ENCODE measurements at regions not wholly inside any gene's neighbourhood (a gene's known extent, or its start where the extent isn't known, plus 50 kb on each side); places are given as distances from the start of the nearest gene placed in this dataset.

DNA sequence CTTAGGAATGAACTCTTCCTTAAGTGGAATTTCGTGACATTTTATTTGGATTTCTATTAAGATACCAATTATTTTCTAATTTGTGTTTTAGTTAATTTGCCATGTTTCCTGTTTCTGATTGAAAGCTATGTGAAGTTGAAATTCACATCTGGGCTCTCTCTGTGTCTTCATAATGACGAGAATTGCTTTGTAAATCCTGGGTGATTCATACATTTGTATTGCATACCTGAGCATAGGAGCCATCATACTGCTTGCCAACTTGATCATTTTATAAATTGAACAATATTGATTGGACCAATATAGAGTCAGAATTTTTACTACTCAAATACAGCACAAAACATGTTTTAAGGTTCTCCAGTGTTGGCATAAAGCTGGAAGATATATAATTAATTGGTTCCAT lies 817.9 kb downstream of the BRINP3 start:
- Histone ChIP-seq H3K4me3 (no peak overlapping the region), H3K27ac (ENCODE audit: low read depth) (no peak overlapping the region), H2AFZ (no peak overlapping the region), H3K36me3 (ENCODE audit: insufficient read depth) (no peaks in the 10 kb centered on the region), H3K4me2 (no peak overlapping the region), H3K79me2 (replicated peaks; ENCODE audit: insufficient read depth) (no peaks in the 10 kb centered on the region), H3K27me3 (ENCODE audit: insufficient read depth) (no peaks in the 10 kb centered on the region), H4K20me1 (replicated peaks; ENCODE audit: insufficient read depth) (no peaks in the 10 kb centered on the region), H3F3A (replicated peaks; ENCODE audit: low read depth) (no peaks in the 10 kb centered on the region), H3K4me1 (ENCODE audit: insufficient read depth) (no peaks in the 10 kb centered on the region), H3K9me2 (ENCODE audit: insufficient read depth) (no peaks in the 10 kb centered on the region)
- no peak overlapping the region for H3K27ac Mint-ChIP-seq
- ATAC-seq (no peak), DNase-seq (ENCODE audit: low spot score) (no peak)
- no peaks in the 10 kb centered on the region for H3K36me3 Mint-ChIP-seq (ENCODE audit: low read depth)
- H3K4me1 Mint-ChIP-seq = no peaks in the 10 kb centered on the region
- H3K9me3 Mint-ChIP-seq = no peaks in the 10 kb centered on the region
- no peak overlapping the region for H3K4me3 Mint-ChIP-seq
- no peaks in the 10 kb centered on the region for H3K27me3 Mint-ChIP-seq (ENCODE audit: insufficient read depth, low read depth, poor library complexity)
- TF ChIP-seq, protein P1, sequence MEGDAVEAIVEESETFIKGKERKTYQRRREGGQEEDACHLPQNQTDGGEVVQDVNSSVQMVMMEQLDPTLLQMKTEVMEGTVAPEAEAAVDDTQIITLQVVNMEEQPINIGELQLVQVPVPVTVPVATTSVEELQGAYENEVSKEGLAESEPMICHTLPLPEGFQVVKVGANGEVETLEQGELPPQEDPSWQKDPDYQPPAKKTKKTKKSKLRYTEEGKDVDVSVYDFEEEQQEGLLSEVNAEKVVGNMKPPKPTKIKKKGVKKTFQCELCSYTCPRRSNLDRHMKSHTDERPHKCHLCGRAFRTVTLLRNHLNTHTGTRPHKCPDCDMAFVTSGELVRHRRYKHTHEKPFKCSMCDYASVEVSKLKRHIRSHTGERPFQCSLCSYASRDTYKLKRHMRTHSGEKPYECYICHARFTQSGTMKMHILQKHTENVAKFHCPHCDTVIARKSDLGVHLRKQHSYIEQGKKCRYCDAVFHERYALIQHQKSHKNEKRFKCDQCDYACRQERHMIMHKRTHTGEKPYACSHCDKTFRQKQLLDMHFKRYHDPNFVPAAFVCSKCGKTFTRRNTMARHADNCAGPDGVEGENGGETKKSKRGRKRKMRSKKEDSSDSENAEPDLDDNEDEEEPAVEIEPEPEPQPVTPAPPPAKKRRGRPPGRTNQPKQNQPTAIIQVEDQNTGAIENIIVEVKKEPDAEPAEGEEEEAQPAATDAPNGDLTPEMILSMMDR (conservative IDR thresholded peaks at IDR 0.05; ENCODE audit: low read depth in 2 of 2) = no peak
- TF ChIP-seq, protein P2, sequence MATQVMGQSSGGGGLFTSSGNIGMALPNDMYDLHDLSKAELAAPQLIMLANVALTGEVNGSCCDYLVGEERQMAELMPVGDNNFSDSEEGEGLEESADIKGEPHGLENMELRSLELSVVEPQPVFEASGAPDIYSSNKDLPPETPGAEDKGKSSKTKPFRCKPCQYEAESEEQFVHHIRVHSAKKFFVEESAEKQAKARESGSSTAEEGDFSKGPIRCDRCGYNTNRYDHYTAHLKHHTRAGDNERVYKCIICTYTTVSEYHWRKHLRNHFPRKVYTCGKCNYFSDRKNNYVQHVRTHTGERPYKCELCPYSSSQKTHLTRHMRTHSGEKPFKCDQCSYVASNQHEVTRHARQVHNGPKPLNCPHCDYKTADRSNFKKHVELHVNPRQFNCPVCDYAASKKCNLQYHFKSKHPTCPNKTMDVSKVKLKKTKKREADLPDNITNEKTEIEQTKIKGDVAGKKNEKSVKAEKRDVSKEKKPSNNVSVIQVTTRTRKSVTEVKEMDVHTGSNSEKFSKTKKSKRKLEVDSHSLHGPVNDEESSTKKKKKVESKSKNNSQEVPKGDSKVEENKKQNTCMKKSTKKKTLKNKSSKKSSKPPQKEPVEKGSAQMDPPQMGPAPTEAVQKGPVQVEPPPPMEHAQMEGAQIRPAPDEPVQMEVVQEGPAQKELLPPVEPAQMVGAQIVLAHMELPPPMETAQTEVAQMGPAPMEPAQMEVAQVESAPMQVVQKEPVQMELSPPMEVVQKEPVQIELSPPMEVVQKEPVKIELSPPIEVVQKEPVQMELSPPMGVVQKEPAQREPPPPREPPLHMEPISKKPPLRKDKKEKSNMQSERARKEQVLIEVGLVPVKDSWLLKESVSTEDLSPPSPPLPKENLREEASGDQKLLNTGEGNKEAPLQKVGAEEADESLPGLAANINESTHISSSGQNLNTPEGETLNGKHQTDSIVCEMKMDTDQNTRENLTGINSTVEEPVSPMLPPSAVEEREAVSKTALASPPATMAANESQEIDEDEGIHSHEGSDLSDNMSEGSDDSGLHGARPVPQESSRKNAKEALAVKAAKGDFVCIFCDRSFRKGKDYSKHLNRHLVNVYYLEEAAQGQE (IDR thresholded peaks at IDR 0.05; ENCODE audit: unreplicated experiment) = no peak
- no peak for TF ChIP-seq ZNF114 (CRISPR knock-in tag; IDR thresholded peaks at IDR 0.05)
- TF ChIP-seq JUNB (IDR thresholded peaks at IDR 0.05; ENCODE audit: unreplicated experiment) = no peak
- no peak for TF ChIP-seq NANOG (IDR thresholded peaks at IDR 0.05; ENCODE audit: borderline replicate concordance)
- no peak for TF ChIP-seq CREB1 (CRISPR knock-in tag; IDR thresholded peaks at IDR 0.05; ENCODE audit: low read depth)
- TF ChIP-seq, protein P3, sequence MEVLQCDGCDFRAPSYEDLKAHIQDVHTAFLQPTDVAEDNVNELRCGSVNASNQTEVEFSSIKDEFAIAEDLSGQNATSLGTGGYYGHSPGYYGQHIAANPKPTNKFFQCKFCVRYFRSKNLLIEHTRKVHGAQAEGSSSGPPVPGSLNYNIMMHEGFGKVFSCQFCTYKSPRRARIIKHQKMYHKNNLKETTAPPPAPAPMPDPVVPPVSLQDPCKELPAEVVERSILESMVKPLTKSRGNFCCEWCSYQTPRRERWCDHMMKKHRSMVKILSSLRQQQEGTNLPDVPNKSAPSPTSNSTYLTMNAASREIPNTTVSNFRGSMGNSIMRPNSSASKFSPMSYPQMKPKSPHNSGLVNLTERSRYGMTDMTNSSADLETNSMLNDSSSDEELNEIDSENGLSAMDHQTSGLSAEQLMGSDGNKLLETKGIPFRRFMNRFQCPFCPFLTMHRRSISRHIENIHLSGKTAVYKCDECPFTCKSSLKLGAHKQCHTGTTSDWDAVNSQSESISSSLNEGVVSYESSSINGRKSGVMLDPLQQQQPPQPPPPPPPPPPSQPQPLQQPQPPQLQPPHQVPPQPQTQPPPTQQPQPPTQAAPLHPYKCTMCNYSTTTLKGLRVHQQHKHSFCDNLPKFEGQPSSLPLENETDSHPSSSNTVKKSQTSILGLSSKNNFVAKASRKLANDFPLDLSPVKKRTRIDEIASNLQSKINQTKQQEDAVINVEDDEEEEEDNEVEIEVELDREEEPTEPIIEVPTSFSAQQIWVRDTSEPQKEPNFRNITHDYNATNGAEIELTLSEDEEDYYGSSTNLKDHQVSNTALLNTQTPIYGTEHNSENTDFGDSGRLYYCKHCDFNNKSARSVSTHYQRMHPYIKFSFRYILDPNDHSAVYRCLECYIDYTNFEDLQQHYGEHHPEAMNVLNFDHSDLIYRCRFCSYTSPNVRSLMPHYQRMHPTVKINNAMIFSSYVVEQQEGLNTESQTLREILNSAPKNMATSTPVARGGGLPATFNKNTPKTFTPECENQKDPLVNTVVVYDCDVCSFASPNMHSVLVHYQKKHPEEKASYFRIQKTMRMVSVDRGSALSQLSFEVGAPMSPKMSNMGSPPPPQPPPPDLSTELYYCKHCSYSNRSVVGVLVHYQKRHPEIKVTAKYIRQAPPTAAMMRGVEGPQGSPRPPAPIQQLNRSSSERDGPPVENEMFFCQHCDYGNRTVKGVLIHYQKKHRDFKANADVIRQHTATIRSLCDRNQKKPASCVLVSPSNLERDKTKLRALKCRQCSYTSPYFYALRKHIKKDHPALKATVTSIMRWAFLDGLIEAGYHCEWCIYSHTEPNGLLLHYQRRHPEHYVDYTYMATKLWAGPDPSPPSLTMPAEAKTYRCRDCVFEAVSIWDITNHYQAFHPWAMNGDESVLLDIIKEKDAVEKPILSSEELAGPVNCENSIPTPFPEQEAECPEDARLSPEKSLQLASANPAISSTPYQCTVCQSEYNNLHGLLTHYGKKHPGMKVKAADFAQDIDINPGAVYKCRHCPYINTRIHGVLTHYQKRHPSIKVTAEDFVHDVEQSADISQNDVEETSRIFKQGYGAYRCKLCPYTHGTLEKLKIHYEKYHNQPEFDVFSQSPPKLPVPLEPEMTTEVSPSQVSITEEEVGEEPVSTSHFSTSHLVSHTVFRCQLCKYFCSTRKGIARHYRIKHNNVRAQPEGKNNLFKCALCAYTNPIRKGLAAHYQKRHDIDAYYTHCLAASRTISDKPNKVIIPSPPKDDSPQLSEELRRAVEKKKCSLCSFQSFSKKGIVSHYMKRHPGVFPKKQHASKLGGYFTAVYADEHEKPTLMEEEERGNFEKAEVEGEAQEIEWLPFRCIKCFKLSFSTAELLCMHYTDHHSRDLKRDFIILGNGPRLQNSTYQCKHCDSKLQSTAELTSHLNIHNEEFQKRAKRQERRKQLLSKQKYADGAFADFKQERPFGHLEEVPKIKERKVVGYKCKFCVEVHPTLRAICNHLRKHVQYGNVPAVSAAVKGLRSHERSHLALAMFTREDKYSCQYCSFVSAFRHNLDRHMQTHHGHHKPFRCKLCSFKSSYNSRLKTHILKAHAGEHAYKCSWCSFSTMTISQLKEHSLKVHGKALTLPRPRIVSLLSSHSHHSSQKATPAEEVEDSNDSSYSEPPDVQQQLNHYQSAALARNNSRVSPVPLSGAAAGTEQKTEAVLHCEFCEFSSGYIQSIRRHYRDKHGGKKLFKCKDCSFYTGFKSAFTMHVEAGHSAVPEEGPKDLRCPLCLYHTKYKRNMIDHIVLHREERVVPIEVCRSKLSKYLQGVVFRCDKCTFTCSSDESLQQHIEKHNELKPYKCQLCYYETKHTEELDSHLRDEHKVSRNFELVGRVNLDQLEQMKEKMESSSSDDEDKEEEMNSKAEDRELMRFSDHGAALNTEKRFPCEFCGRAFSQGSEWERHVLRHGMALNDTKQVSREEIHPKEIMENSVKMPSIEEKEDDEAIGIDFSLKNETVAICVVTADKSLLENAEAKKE (CRISPR knock-in tag; IDR thresholded peaks at IDR 0.05) = no peak
- TF ChIP-seq POLR2AphosphoS5 (IDR thresholded peaks at IDR 0.05; ENCODE audit: low read depth) = no peak
- no peak for TF ChIP-seq EZH2 (IDR thresholded peaks at IDR 0.05; ENCODE audit: low read depth, unreplicated experiment)
- no peak for TF ChIP-seq EZH2phosphoT487 (IDR thresholded peaks at IDR 0.05; ENCODE audit: unreplicated experiment)
- TF ChIP-seq ZNF331 (CRISPR knock-in tag; IDR thresholded peaks at IDR 0.05; ENCODE audit: low read depth) = no peak
- TF ChIP-seq STAT1 (IDR thresholded peaks at IDR 0.05; ENCODE audit: unreplicated experiment) = no peak
- TF ChIP-seq, protein P4, sequence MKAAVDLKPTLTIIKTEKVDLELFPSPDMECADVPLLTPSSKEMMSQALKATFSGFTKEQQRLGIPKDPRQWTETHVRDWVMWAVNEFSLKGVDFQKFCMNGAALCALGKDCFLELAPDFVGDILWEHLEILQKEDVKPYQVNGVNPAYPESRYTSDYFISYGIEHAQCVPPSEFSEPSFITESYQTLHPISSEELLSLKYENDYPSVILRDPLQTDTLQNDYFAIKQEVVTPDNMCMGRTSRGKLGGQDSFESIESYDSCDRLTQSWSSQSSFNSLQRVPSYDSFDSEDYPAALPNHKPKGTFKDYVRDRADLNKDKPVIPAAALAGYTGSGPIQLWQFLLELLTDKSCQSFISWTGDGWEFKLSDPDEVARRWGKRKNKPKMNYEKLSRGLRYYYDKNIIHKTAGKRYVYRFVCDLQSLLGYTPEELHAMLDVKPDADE (IDR thresholded peaks at IDR 0.05) = no peak

Measured in GM23338 (cell line).